ENCODE measurements at regions not wholly inside any gene's neighbourhood (a gene's known extent, or its start where the extent isn't known, plus 50 kb on each side); places are given as distances from the start of the nearest gene placed in this dataset.

- dilution Hi-C loops (cut with MboI; ENCODE audit: extremely low pct_ligation_motif_present, low sequenced_read_pairs) (no loop called here), intact Hi-C loops (cut with micrococcal nuclease) (no loop called here)
- Histone ChIP-seq H3K9me3 (replicated peaks; ENCODE audit: control insufficient read depth, insufficient read depth, low read length) (no peaks in the 10 kb centered on the region), H3K36me3 (ENCODE audit: control insufficient read depth in 2 of 2, extremely low read depth in 1 of 2, insufficient read depth in 2 of 2, low read length in 2 of 2) (no peaks in the 10 kb centered on the region), H3K27me3 (ENCODE audit: control insufficient read depth in 2 of 2, insufficient read depth in 2 of 2, low read length in 2 of 2) (no peaks in the 10 kb centered on the region), H3K4me2 (ENCODE audit: insufficient read depth, low read length) (no peak overlapping the region), H3K4me1 (ENCODE audit: control insufficient read depth, extremely low read depth, insufficient read depth, low read length) (no peaks in the 10 kb centered on the region), H3K9me1 (replicated peaks; ENCODE audit: control insufficient read depth, extremely low read depth, insufficient read depth, low read length) (no peaks in the 10 kb centered on the region), H3K4me3 (replicated peaks in 1 of 3; ENCODE audit: insufficient read depth in 1 of 3, low read depth in 1 of 3, low read length in 3 of 3) (no peak overlapping the region), H4K20me1 (replicated peaks; ENCODE audit: control insufficient read depth, extremely low read depth, insufficient read depth, low read length) (no peaks in the 10 kb centered on the region), H2AFZ (ENCODE audit: low read depth, low read length) (no peak overlapping the region), H3K79me2 (ENCODE audit: control insufficient read depth, insufficient read depth, low read length) (no peaks in the 10 kb centered on the region), H3K9ac (replicated peaks; ENCODE audit: extremely low read depth, insufficient read depth, low read length) (no peak overlapping the region), H3K27ac (ENCODE audit: insufficient read depth, low read depth, low read length) (no peak overlapping the region)
- DNase-seq (ENCODE audit: low read depth, low spot score) = no peak
- no TSS peak for BruUV-seq (replicated peaks)
- ChIA-PET CTCF (no interaction called here), POLR2A (no interaction called here)
- FAIRE-seq = no peak
- no peak for TF ChIP-seq CTCF (IDR thresholded peaks at IDR 0.05; ENCODE audit: extremely low read depth in 1 of 2, insufficient read depth in 1 of 2, low read depth in 1 of 2, low read length in 2 of 2)
- no peak for TF ChIP-seq POLR2AphosphoS5 (IDR thresholded peaks at IDR 0.05; ENCODE audit: insufficient read depth, low read depth, low read length)
- TF ChIP-seq MYC (IDR thresholded peaks at IDR 0.05; ENCODE audit: low read depth, low read length) = no peak
- no peak for TF ChIP-seq GATA2 (IDR thresholded peaks at IDR 0.05; ENCODE audit: insufficient read depth, insufficient read length, low read depth, low read length)
- no peak for TF ChIP-seq MAX (IDR thresholded peaks at IDR 0.05; ENCODE audit: insufficient read depth, insufficient read length)
- TF ChIP-seq JUN (IDR thresholded peaks at IDR 0.05; ENCODE audit: borderline replicate concordance, insufficient read depth, insufficient read length, low read depth) = no peak
- TF ChIP-seq POLR2A (IDR thresholded peaks at IDR 0.05; ENCODE audit: low read depth, low read length) = no peak
- no peak for TF ChIP-seq EZH2 (IDR thresholded peaks at IDR 0.05; ENCODE audit: borderline replicate concordance, low read depth, low read length, severe bottlenecking)
- TF ChIP-seq FOS (IDR thresholded peaks at IDR 0.05; ENCODE audit: borderline replicate concordance, insufficient read depth, low read length) = no peak
Measured at GRCh38 chr4:60962286-60962685, 237.8 kb upstream of the ADGRL3 start.
